GM23248 (cell line): ENCODE measurements at regions not wholly inside any gene's neighbourhood (a gene's known extent, or its start where the extent isn't known, plus 50 kb on each side); places are given as distances from the start of the nearest gene placed in this dataset.

Source experiments
- DNase-seq: peaks from one replicate; pipeline ENCODE4 v3.0.0-alpha.2; 2015
- H2AFZ ChIP-seq: fragments of 200-600 bp; sonication (generic); 2 replicates; pipeline ENCODE4 v1.6.1; 2016; ENCODE audit warnings: antibody characterized with exemption
- H3F3A ChIP-seq: fragments of 200-600 bp; sonication (generic); 2 replicates; pipeline ENCODE4 v1.6.1; 2016; ENCODE audit warnings: mild to moderate bottlenecking, antibody characterized with exemption, mixed run types; ENCODE audit not compliant: insufficient read depth
- H3K27ac ChIP-seq: fragments of 200-600 bp; sonication (generic); 2 replicates; pipeline ENCODE4 v1.5.1; 2016; ENCODE audit warnings: mild to moderate bottlenecking
- H3K27me3 ChIP-seq: fragments of 200-600 bp; sonication (generic); replicated peaks from 2 replicates; pipeline ENCODE4 v1.6.1; 2016; ENCODE audit warnings: mild to moderate bottlenecking; ENCODE audit not compliant: insufficient read depth
- H3K36me3 ChIP-seq: fragments of 200-600 bp; sonication (generic); 2 replicates; pipeline ENCODE4 v1.6.1; 2016; ENCODE audit warnings: low read depth, mild to moderate bottlenecking
- H3K4me1 ChIP-seq: fragments of 200-600 bp; sonication (generic); 2 replicates; pipeline ENCODE4 v1.6.1; 2016; ENCODE audit warnings: mild to moderate bottlenecking; ENCODE audit not compliant: insufficient read depth
- H3K4me2 ChIP-seq: fragments of 200-600 bp; sonication (generic); one replicate; pipeline ENCODE4 v1.6.1; 2016; ENCODE audit warnings: mild to moderate bottlenecking; ENCODE audit not compliant: unreplicated experiment
- H3K4me3 ChIP-seq: fragments of 200-600 bp; sonication (generic); 2 replicates; pipeline ENCODE4 v1.5.1; 2016; ENCODE audit warnings: mild to moderate bottlenecking
- H3K79me2 ChIP-seq: fragments of 200-600 bp; sonication (generic); 2 replicates; pipeline ENCODE4 v1.6.1; 2016; ENCODE audit warnings: mild to moderate bottlenecking; ENCODE audit not compliant: insufficient read depth
- H3K9ac ChIP-seq: fragments of 200-600 bp; sonication (generic); 2 replicates; pipeline ENCODE4 v1.6.1; 2016; ENCODE audit warnings: mild to moderate bottlenecking
- H3K9me2 ChIP-seq: fragments of 200-600 bp; sonication (generic); 2 replicates; pipeline ENCODE4 v1.6.1; 2016; ENCODE audit warnings: mixed run types, mild to moderate bottlenecking, moderate library complexity; ENCODE audit not compliant: insufficient read depth
- H3K9me3 ChIP-seq: fragments of 200-600 bp; sonication (generic); one replicate; pipeline ENCODE4 v1.6.1; 2017; ENCODE audit warnings: low read depth
- H4K20me1 ChIP-seq: fragments of 200-600 bp; sonication (generic); 2 replicates; pipeline ENCODE4 v1.6.0; 2016; ENCODE audit not compliant: insufficient read depth
- EZH2 ChIP-seq: fragments of 200-600 bp; sonication (generic); IDR thresholded peaks from 2 replicates; pipeline ENCODE4 v1.6.1; 2018; ENCODE audit warnings: antibody characterized with exemption, mild to moderate bottlenecking; ENCODE audit not compliant: insufficient read depth, poor library complexity, severe bottlenecking
- EZH2phosphoT487 ChIP-seq: fragments of 200-600 bp; sonication (generic); IDR thresholded peaks from 2 replicates; pipeline ENCODE4 v1.6.1; 2018; ENCODE audit warnings: antibody characterized with exemption, moderate library complexity, mild to moderate bottlenecking, low read depth; ENCODE audit not compliant: insufficient read depth
- WGBS, 2 experiments: methylation state at CpG; one replicate each; pipeline ENCODE4 v1.1.6; 2015 to 2017; ENCODE audit warnings: low lambda C conversion rate in 2 of 2, low coverage in 1 of 2; ENCODE audit errors: missing lambda C conversion rate in 2 of 2; 5-methylcytosine and 5-hydroxymethylcytosine counted together
- in situ Hi-C: fragments of 300-500 bp; cut with MboI; formaldehyde crosslinking; loops from 2 replicates; pipeline ENCODE4 v1.15.0; 2020

- no peaks in the 10 kb centered on the region for H3K4me1 ChIP-seq
- H3K27ac ChIP-seq: no peak overlapping the region
- H2AFZ ChIP-seq: no peak overlapping the region
- no peak for TF ChIP-seq EZH2
- H4K20me1 ChIP-seq: no peaks in the 10 kb centered on the region
- in situ Hi-C loops: no loop called here
- no peaks in the 10 kb centered on the region for H3F3A ChIP-seq
- H3K36me3 ChIP-seq: no peaks in the 10 kb centered on the region
- H3K9me3 ChIP-seq: no peaks in the 10 kb centered on the region
- 75 to 85% methylated on average over 4 of the region's 4 CpGs for WGBS, 2 experiments
- no peaks in the 10 kb centered on the region for H3K9me2 ChIP-seq
- no peaks in the 10 kb centered on the region for H3K27me3 ChIP-seq
- H3K4me3 ChIP-seq: no peak overlapping the region
- no peak overlapping the region for H3K4me2 ChIP-seq
- no peak overlapping the region for H3K9ac ChIP-seq
- H3K79me2 ChIP-seq: no peaks in the 10 kb centered on the region
- DNase-seq: no peak
Observed at GRCh38 chrX:56026815-56027214, 205.3 kb upstream of the KLF8 start.

GRCh38 chrX:56029188-56029587, 203.0 kb upstream of the KLF8 start:
- 49 to 52% methylated on average over 4 to 5 of the region's 5 CpGs for WGBS, 2 experiments

GRCh38 chrX:56029691-56030090, 202.5 kb upstream of the KLF8 start:
- no peak for TF ChIP-seq EZH2phosphoT487
- TF ChIP-seq EZH2: no peak
- WGBS, 2 experiments: 77 to 81% methylated on average over 8 of the region's 8 CpGs

More at GRCh38 chrX:56029188-56029587, 203.0 kb upstream of the KLF8 start:
- Histone ChIP-seq H3K36me3 (no peaks in the 10 kb centered on the region), H3K4me1 (no peaks in the 10 kb centered on the region), H3K9ac (no peak overlapping the region), H3K9me2 (no peaks in the 10 kb centered on the region), H3K79me2 (no peaks in the 10 kb centered on the region), H4K20me1 (no peaks in the 10 kb centered on the region), H3K9me3 (no peaks in the 10 kb centered on the region), H3K4me3 (no peak overlapping the region), H3K27ac (no peak overlapping the region), H3K4me2 (no peak overlapping the region), H3K27me3 (no peaks in the 10 kb centered on the region), H2AFZ (no peak overlapping the region), H3F3A (no peaks in the 10 kb centered on the region)
- in situ Hi-C loops: no loop called here
- TF ChIP-seq EZH2: no peak
- TF ChIP-seq EZH2phosphoT487: no peak
- DNase-seq: no peak

GRCh38 chrX:56031409-56031808, 200.7 kb upstream of the KLF8 start:
- Histone ChIP-seq H3K9ac (no peak overlapping the region), H4K20me1 (no peaks in the 10 kb centered on the region), H3K4me2 (no peak overlapping the region), H3K27ac (no peak overlapping the region), H3K4me3 (no peak overlapping the region), H3K36me3 (no peaks in the 10 kb centered on the region), H3K9me3 (no peaks in the 10 kb centered on the region), H3F3A (no peaks in the 10 kb centered on the region), H3K4me1 (no peaks in the 10 kb centered on the region), H2AFZ (no peak overlapping the region), H3K9me2 (no peaks in the 10 kb centered on the region), H3K27me3 (no peaks in the 10 kb centered on the region), H3K79me2 (no peaks in the 10 kb centered on the region)
- DNase-seq: no peak
- TF ChIP-seq EZH2 (no peak), EZH2phosphoT487 (no peak)
- 88 to 92% methylated on average over 8 to 13 of the region's 13 CpGs for WGBS, 2 experiments
- in situ Hi-C loops: no loop called here

More at GRCh38 chrX:56029691-56030090, 202.5 kb upstream of the KLF8 start:
- Histone ChIP-seq H4K20me1 (no peaks in the 10 kb centered on the region), H3K9ac (no peak overlapping the region), H3K27me3 (no peaks in the 10 kb centered on the region), H3K27ac (no peak overlapping the region), H2AFZ (no peak overlapping the region), H3K36me3 (no peaks in the 10 kb centered on the region), H3K4me3 (no peak overlapping the region), H3K4me2 (no peak overlapping the region), H3K9me3 (no peaks in the 10 kb centered on the region), H3K4me1 (no peaks in the 10 kb centered on the region), H3K79me2 (no peaks in the 10 kb centered on the region), H3F3A (no peaks in the 10 kb centered on the region), H3K9me2 (no peaks in the 10 kb centered on the region)
- no peak for DNase-seq
- in situ Hi-C loops: no loop called here
